H9 (cell line): ENCODE measurements at regions not wholly inside any gene's neighbourhood (a gene's known extent, or its start where the extent isn't known, plus 50 kb on each side); places are given as distances from the start of the nearest gene placed in this dataset.

ENCODE experiments used
- DNase-seq: peaks from one replicate; pipeline ENCODE4 v3.0.0-alpha.2; 2017
- H2AFZ ChIP-seq: one replicate; pipeline ENCODE4 v1.6.1; 2013; ENCODE audit warnings: mild to moderate bottlenecking, low read length, control low read depth, moderate library complexity
- H2AK5ac ChIP-seq: 2 replicates; pipeline ENCODE4 v1.6.1; 2013; ENCODE audit warnings: low read length, control low read depth, mixed read lengths; ENCODE audit not compliant: insufficient read length
- H2BK120ac ChIP-seq: one replicate; pipeline ENCODE4 v1.6.1; 2013; ENCODE audit warnings: low read depth, mild to moderate bottlenecking, low read length, control low read depth, inconsistent platforms; ENCODE audit not compliant: poor library complexity, severe bottlenecking
- H2BK12ac ChIP-seq: 2 replicates; pipeline ENCODE4 v1.6.1; 2013; ENCODE audit warnings: low read length, control low read depth, mixed read lengths, low read depth; ENCODE audit not compliant: insufficient read length
- H2BK15ac ChIP-seq: 2 replicates; pipeline ENCODE4 v1.6.1; 2013; ENCODE audit warnings: low read depth, low read length, control low read depth
- H2BK20ac ChIP-seq: one replicate; pipeline ENCODE4 v1.6.1; 2013; ENCODE audit warnings: low read depth, mild to moderate bottlenecking, low read length, control low read depth, inconsistent platforms; ENCODE audit not compliant: poor library complexity, severe bottlenecking
- H2BK5ac ChIP-seq: 2 replicates; pipeline ENCODE4 v1.6.1; 2013; ENCODE audit warnings: low read length, control low read depth, mixed read lengths; ENCODE audit not compliant: insufficient read length
- H3K14ac ChIP-seq: 2 replicates; pipeline ENCODE4 v1.6.1; 2013; ENCODE audit warnings: low read length, control low read depth; ENCODE audit not compliant: insufficient read depth
- H3K18ac ChIP-seq: 2 replicates; pipeline ENCODE4 v1.6.1; 2013; ENCODE audit warnings: low read depth, mild to moderate bottlenecking, mixed read lengths, low read length, control low read depth; ENCODE audit not compliant: insufficient read length
- H3K23ac ChIP-seq: 2 replicates; pipeline ENCODE4 v1.6.1; 2013; ENCODE audit warnings: low read length, control low read depth, mixed read lengths, low read depth; ENCODE audit not compliant: insufficient read length
- H3K23me2 ChIP-seq: 2 replicates; pipeline ENCODE4 v1.6.1; 2013; ENCODE audit warnings: low read depth, mild to moderate bottlenecking, mixed read lengths, low read length, control low read depth; ENCODE audit not compliant: insufficient read length, poor library complexity, severe bottlenecking
- H3K27ac ChIP-seq: 2 replicates; pipeline ENCODE4 v1.5.1; 2013; ENCODE audit warnings: low read length, control low read depth, mixed read lengths, low read depth; ENCODE audit not compliant: insufficient read length
- H3K27me3 ChIP-seq: 2 replicates; pipeline ENCODE4 v1.6.1; 2013; ENCODE audit warnings: low read length, control low read depth, inconsistent platforms; ENCODE audit not compliant: insufficient read depth
- H3K4ac ChIP-seq: 2 replicates; pipeline ENCODE4 v1.6.1; 2013; ENCODE audit warnings: low read depth, mild to moderate bottlenecking, control low read depth, inconsistent platforms, low read length, moderate library complexity
- H3K4me1 ChIP-seq: 2 replicates; pipeline ENCODE4 v1.6.1; 2013; ENCODE audit warnings: low read length, control low read depth, inconsistent platforms; ENCODE audit not compliant: insufficient read depth
- H3K4me2 ChIP-seq: 2 replicates; pipeline ENCODE4 v1.6.1; 2013; ENCODE audit warnings: low read length, control low read depth, mixed read lengths; ENCODE audit not compliant: insufficient read length, insufficient read depth
- H3K56ac ChIP-seq: 2 replicates; pipeline ENCODE4 v1.6.1; 2013; ENCODE audit warnings: low read depth, mild to moderate bottlenecking, mixed read lengths, low read length, control low read depth; ENCODE audit not compliant: insufficient read length
- H3K79me1 ChIP-seq: 2 replicates; pipeline ENCODE4 v1.6.1; 2013; ENCODE audit warnings: low read depth, mild to moderate bottlenecking, moderate library complexity, low read length, control low read depth, inconsistent platforms; ENCODE audit not compliant: insufficient read depth, poor library complexity, severe bottlenecking
- H3K79me2 ChIP-seq: 2 replicates; pipeline ENCODE4 v1.6.1; 2013; ENCODE audit warnings: low read length, control low read depth, inconsistent platforms; ENCODE audit not compliant: insufficient read depth
- H3K9ac ChIP-seq: 2 replicates; pipeline ENCODE4 v1.6.1; 2013; ENCODE audit warnings: low read length, control low read depth, mixed read lengths; ENCODE audit not compliant: insufficient read length; ENCODE audit errors: extremely low read depth
- H3K9me3 ChIP-seq: one replicate; pipeline ENCODE4 v1.6.1; 2013; ENCODE audit warnings: low read depth, low read length, inconsistent platforms; ENCODE audit not compliant: control insufficient read depth
- H3T11ph ChIP-seq: one replicate; pipeline ENCODE4 v1.6.1; 2013; ENCODE audit warnings: mild to moderate bottlenecking, low read length, control low read depth, inconsistent platforms
- H4K20me1 ChIP-seq: one replicate; pipeline ENCODE4 v1.6.1; 2013; ENCODE audit not compliant: control insufficient read depth, insufficient read length, insufficient read depth
- H4K5ac ChIP-seq: 2 replicates; pipeline ENCODE4 v1.6.1; 2013; ENCODE audit warnings: low read depth, mild to moderate bottlenecking, mixed read lengths, low read length, control low read depth; ENCODE audit not compliant: insufficient read length
- H4K8ac ChIP-seq: replicated peaks from 2 replicates; pipeline ENCODE4 v1.6.1; 2013; ENCODE audit warnings: low read length, control low read depth, mixed read lengths, low read depth; ENCODE audit not compliant: insufficient read length
- H4K91ac ChIP-seq: 2 replicates; pipeline ENCODE4 v1.6.1; 2013; ENCODE audit warnings: low read depth, mild to moderate bottlenecking, moderate library complexity, mixed read lengths, low read length, control low read depth; ENCODE audit not compliant: insufficient read length
- H3K27ac Mint-ChIP-seq, 3 experiments: 2 replicates in 2 of 3; 3 replicates in 1 of 3; pipeline ENCODE4 v1.8.0; 2020 to 2021; ENCODE audit warnings: mixed read lengths in 3 of 3, mild to moderate bottlenecking in 1 of 3, moderate library complexity in 1 of 3
- H3K27me3 Mint-ChIP-seq: 2 replicates; pipeline ENCODE4 v1.8.0; 2021; ENCODE audit warnings: low read depth, mild to moderate bottlenecking, moderate library complexity, mixed read lengths
- H3K36me3 Mint-ChIP-seq, 3 experiments: 2 replicates in 2 of 3; 3 replicates in 1 of 3; pipeline ENCODE4 v1.8.0; 2020 to 2021; ENCODE audit warnings: low read depth in 3 of 3, mixed read lengths in 3 of 3; ENCODE audit not compliant: insufficient read depth in 1 of 3
- H3K4me1 Mint-ChIP-seq, 2 experiments: 2 replicates each; pipeline ENCODE4 v1.8.0; 2020; ENCODE audit warnings: mixed read lengths in 2 of 2
- H3K4me3 Mint-ChIP-seq, 2 experiments: 2 replicates in 1 of 2; 3 replicates in 1 of 2; pipeline ENCODE4 v1.8.0; 2020 to 2021; ENCODE audit warnings: mild to moderate bottlenecking in 2 of 2, mixed read lengths in 2 of 2, moderate library complexity in 1 of 2
- H3K9me3 Mint-ChIP-seq, 2 experiments: 2 replicates in 1 of 2; 3 replicates in 1 of 2; pipeline ENCODE4 v1.8.0; 2020; ENCODE audit warnings: mild to moderate bottlenecking in 2 of 2, mixed read lengths in 2 of 2, moderate library complexity in 1 of 2
- CTCF ChIP-seq: fragments of 200-600 bp; sonication (generic); conservative IDR thresholded peaks from 3 replicates; pipeline ENCODE4 v1.8.0; 2021; ENCODE audit warnings: antibody characterized with exemption, mild to moderate bottlenecking

GRCh38 chr3:43173949-43174348 lies 68.1 kb upstream of the POMGNT2 start:
- Histone ChIP-seq H4K20me1 (no peaks in the 10 kb centered on the region), H3K9ac (no peak overlapping the region), H3K27me3 (no peaks in the 10 kb centered on the region), H3K4me2 (no peak overlapping the region), H4K8ac (no peak overlapping the region), H3K27ac (no peak overlapping the region), H3K23ac (no peak overlapping the region), H3K18ac (no peak overlapping the region), H3K9me3 (no peaks in the 10 kb centered on the region), H3K56ac (no peak overlapping the region), H3K4ac (no peak overlapping the region), H3K23me2 (no peaks in the 10 kb centered on the region), H2AFZ (no peak overlapping the region), H2BK15ac (no peak overlapping the region), H2BK120ac (no peak overlapping the region), H4K91ac (no peak overlapping the region), H4K5ac (no peak overlapping the region), H3K14ac (no peak overlapping the region), H3K79me1 (no peaks in the 10 kb centered on the region), H2BK5ac (no peak overlapping the region), H3K79me2 (no peaks in the 10 kb centered on the region), H2BK12ac (no peak overlapping the region), H2AK5ac (no peak overlapping the region), H3T11ph (no peak overlapping the region), H2BK20ac (no peak overlapping the region), H3K4me1 (no peaks in the 10 kb centered on the region)
- DNase-seq: no peak
- peaks cover 11 to 12% of the 10 kb centered on the region in 2 experiments for H3K9me3 Mint-ChIP-seq
- H3K4me3 Mint-ChIP-seq: no peak overlapping the region
- TF ChIP-seq CTCF: no peak
- 0 out of 2 replicates have a peak, but pooled peaks cover 2% of the 10 kb centered on the region for H3K27me3 Mint-ChIP-seq
- peaks cover 7 to 11% of the 10 kb centered on the region in 2 experiments for H3K4me1 Mint-ChIP-seq
- no peak overlapping the region; a peak in 1 of 7 replicates for H3K27ac Mint-ChIP-seq
- peaks cover 1 to 11% (median 6%) of the 10 kb centered on the region in 3 experiments; a peak in 4 of 7 replicates for H3K36me3 Mint-ChIP-seq
